ENCODE measurements at regions not wholly inside any gene's neighbourhood (a gene's known extent, or its start where the extent isn't known, plus 50 kb on each side); places are given as distances from the start of the nearest gene placed in this dataset.

DNA sequence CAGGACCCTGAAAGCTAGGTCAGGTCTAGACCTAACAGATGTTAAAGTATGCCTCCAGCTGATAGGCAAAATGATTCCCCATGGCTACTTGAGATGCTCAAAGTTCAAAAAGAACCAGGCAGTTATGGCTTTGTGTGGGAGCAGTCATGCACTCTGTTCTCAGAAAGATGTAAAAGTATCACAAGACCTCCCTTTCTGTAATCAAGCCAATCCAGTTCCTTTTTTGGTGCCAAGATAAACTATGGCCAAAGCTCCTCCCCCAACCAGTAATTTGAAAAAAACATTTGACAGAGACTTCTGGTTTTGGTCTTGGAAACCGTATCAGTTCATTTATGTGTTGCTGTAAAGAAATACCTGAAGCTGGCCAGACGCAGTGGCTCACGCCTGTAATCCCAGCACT, 51.4 kb upstream of the XIST start:
- DNase-seq (ENCODE audit: low read depth) = no peak
- TF ChIP-seq CTCF (conservative IDR thresholded peaks at IDR 0.05; ENCODE audit: low read depth, low read length) = no peak
- no peak overlapping the region for H3K4me3 ChIP-seq (ENCODE audit: low read depth, low read length)

Measured in epithelial cell of proximal tubule (primary cell).